DND-41 (cell line): ENCODE measurements at regions not wholly inside any gene's neighbourhood (a gene's known extent, or its start where the extent isn't known, plus 50 kb on each side); places are given as distances from the start of the nearest gene placed in this dataset.

ENCODE experiments used
- EZH2 ChIP-seq: IDR thresholded peaks from 3 replicates; pipeline ENCODE4 v1.6.1; 2012; ENCODE audit warnings: borderline replicate concordance, low read depth, mild to moderate bottlenecking, moderate library complexity, low read length, inconsistent platforms; ENCODE audit not compliant: severe bottlenecking
- TF ChIP-seq, protein P1 (sequence below): IDR thresholded peaks from 2 replicates; pipeline ENCODE4 v1.5.1; 2012; ENCODE audit warnings: borderline replicate concordance, low read length, moderate library complexity, mild to moderate bottlenecking; ENCODE audit not compliant: poor library complexity, severe bottlenecking; ENCODE audit errors: extremely low read depth

GRCh38 chr5:143752165-143752850, 59.7 kb upstream of the HMHB1 start:
- TF ChIP-seq, protein P1, sequence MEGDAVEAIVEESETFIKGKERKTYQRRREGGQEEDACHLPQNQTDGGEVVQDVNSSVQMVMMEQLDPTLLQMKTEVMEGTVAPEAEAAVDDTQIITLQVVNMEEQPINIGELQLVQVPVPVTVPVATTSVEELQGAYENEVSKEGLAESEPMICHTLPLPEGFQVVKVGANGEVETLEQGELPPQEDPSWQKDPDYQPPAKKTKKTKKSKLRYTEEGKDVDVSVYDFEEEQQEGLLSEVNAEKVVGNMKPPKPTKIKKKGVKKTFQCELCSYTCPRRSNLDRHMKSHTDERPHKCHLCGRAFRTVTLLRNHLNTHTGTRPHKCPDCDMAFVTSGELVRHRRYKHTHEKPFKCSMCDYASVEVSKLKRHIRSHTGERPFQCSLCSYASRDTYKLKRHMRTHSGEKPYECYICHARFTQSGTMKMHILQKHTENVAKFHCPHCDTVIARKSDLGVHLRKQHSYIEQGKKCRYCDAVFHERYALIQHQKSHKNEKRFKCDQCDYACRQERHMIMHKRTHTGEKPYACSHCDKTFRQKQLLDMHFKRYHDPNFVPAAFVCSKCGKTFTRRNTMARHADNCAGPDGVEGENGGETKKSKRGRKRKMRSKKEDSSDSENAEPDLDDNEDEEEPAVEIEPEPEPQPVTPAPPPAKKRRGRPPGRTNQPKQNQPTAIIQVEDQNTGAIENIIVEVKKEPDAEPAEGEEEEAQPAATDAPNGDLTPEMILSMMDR, result no peak
- no peak for TF ChIP-seq EZH2
